ENCODE measurements at regions not wholly inside any gene's neighbourhood (a gene's known extent, or its start where the extent isn't known, plus 50 kb on each side); places are given as distances from the start of the nearest gene placed in this dataset.

DNA sequence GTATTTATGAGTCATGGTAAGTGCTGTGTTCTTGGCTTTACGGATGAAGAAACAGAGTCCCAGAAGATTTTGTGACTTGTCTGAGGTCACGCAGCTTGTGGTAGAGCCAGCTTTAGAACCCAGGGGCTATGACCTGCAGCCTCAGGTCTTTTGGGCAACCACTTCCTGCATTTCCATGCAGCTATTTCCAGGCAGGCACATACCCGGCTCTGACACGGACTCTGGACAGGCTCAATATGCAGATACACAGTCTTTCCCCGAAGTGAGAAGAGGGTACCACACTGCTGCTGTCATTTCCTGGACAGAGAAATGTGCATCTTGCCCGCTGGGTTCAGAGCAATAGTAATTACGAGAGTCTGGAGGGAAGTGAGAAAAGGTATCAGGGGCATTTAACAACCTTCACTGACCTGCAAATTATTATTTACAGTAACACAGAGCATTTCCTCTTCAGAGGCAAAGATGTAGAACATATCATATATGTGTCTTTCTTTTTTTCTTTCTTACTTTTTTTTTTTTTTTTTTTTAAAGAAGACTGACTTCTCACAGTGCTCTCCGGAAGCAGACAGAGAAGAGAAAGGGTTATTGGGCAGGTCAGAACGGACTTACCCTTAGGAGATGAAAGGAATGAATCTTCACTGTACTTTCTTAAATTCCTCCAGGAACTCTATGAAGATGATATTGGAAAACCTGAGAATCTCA, 185.1 kb downstream of the CLIC5 start:
- H3K4me3 ChIP-seq (ENCODE audit: low read depth, low read length): no peak overlapping the region
- no peak overlapping the region for H3K27ac ChIP-seq (ENCODE audit: low read depth, low read length)

DNA sequence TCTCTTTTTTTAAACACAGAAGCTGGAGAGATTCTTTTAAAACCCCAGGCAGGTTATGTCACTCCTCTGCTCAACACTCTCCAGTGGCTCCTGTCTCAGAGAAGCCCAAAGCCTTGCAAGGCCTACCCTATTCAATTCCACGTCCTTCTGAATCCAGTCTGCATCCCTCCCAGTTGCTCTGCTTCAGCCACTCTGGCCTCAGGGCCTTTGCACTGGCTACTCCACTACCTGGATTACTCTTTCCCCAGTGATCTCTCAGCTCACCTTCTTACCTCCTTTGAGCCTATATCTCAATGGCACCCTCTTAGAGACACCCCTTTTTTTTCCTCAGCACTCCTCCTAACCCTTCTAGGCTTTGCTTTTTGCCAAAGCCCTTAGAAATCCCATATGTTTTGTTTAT, 185.8 kb downstream of the CLIC5 start:
- Histone ChIP-seq H3K36me3 (ENCODE audit: insufficient read depth, low read length) (no peaks in the 10 kb centered on the region), H3K27me3 (ENCODE audit: insufficient read depth, low read length) (peaks cover 13% of the 10 kb centered on the region; the same call in 1 of the 2 replicates), H3K79me2 (ENCODE audit: control insufficient read depth, insufficient read depth, low read length, unreplicated experiment) (no peaks in the 10 kb centered on the region), H3K27ac (ENCODE audit: low read depth, low read length) (peak overlapping the region; percentile 36; the same call in 1 of the 2 replicates), H3K4me1 (ENCODE audit: control insufficient read depth, insufficient read depth, low read length, unreplicated experiment) (peaks cover 13% of the 10 kb centered on the region), H2AFZ (ENCODE audit: low read length, unreplicated experiment) (no peak overlapping the region), H3K4me3 (ENCODE audit: low read depth, low read length) (no peak overlapping the region)

More for the DNA sequence above, 185.1 kb downstream of the CLIC5 start:
- no peak overlapping the region for H2AFZ ChIP-seq (ENCODE audit: low read length, unreplicated experiment)
- H3K36me3 ChIP-seq (ENCODE audit: insufficient read depth, low read length): no peaks in the 10 kb centered on the region
- peaks cover 13% of the 10 kb centered on the region for H3K4me1 ChIP-seq (ENCODE audit: control insufficient read depth, insufficient read depth, low read length, unreplicated experiment)
- H3K79me2 ChIP-seq (ENCODE audit: control insufficient read depth, insufficient read depth, low read length, unreplicated experiment): no peaks in the 10 kb centered on the region
- peaks cover 11% of the 10 kb centered on the region; the same call in 1 of the 2 replicates for H3K27me3 ChIP-seq (ENCODE audit: insufficient read depth, low read length)

DNA sequence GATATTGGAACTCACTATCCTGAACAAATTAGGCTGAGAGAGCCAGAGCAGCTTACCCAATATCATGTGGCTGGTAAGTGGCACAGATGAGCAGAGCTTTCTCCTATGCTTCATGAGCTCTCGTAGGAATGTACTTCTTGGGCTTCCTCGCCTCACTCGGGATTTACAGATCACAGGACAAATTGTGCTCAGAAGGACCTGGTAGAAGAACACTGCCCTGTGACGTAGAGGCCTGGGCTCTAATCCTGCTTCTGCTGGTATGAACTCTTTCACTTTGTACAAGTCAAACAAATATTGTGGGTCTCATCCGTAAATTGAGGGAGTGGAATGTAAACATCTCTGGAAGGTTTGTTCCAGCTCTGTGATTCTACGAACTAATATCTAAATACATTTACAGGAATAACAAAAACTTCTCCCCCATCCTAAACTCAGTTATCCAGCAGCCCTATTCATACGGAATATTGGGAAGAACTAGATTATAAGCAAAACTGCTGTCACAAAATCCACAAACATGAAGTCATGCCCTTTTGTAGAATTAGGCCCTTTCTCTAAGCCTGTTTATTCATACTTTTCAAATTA, 187.6 kb downstream of the CLIC5 start:
- Histone ChIP-seq H3K79me2 (ENCODE audit: control insufficient read depth, insufficient read depth, low read length, unreplicated experiment) (no peaks in the 10 kb centered on the region), H3K36me3 (ENCODE audit: insufficient read depth, low read length) (no peaks in the 10 kb centered on the region), H3K27me3 (ENCODE audit: insufficient read depth, low read length) (peaks cover 31% of the 10 kb centered on the region), H3K27ac (ENCODE audit: low read depth, low read length) (no peak overlapping the region), H3K4me3 (ENCODE audit: low read depth, low read length) (no peak overlapping the region), H3K4me1 (ENCODE audit: control insufficient read depth, insufficient read depth, low read length, unreplicated experiment) (peaks cover 13% of the 10 kb centered on the region), H2AFZ (ENCODE audit: low read length, unreplicated experiment) (no peak overlapping the region)

DNA sequence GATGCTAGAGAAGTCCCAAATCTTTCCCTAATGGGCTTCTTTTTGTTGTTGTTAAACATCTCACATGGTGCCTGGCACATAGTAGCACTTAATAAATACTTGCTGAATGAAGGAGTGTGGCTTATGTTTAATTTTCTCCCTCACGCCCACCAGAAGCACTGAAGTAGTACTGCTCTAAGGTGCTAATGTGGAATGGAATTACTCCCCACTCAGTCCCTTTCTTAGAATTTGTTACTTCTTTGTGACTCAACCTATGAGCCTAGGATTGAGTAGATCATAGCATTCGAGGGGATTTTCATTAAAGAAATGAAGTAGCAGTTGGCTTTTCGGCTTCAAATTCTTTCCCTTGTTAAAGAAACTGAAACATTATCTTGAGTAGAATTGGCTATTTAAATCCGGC, 192.8 kb downstream of the CLIC5 start:
- peaks cover 34% of the 10 kb centered on the region for H3K27me3 ChIP-seq (ENCODE audit: insufficient read depth, low read length)
- H3K27ac ChIP-seq (ENCODE audit: low read depth, low read length): no peak overlapping the region
- no peaks in the 10 kb centered on the region for H3K79me2 ChIP-seq (ENCODE audit: control insufficient read depth, insufficient read depth, low read length, unreplicated experiment)
- H3K4me1 ChIP-seq (ENCODE audit: control insufficient read depth, insufficient read depth, low read length, unreplicated experiment): no peaks in the 10 kb centered on the region
- H3K36me3 ChIP-seq (ENCODE audit: insufficient read depth, low read length): no peaks in the 10 kb centered on the region
- no peak overlapping the region for H3K4me3 ChIP-seq (ENCODE audit: low read depth, low read length)
- H2AFZ ChIP-seq (ENCODE audit: low read length, unreplicated experiment): no peak overlapping the region

DNA sequence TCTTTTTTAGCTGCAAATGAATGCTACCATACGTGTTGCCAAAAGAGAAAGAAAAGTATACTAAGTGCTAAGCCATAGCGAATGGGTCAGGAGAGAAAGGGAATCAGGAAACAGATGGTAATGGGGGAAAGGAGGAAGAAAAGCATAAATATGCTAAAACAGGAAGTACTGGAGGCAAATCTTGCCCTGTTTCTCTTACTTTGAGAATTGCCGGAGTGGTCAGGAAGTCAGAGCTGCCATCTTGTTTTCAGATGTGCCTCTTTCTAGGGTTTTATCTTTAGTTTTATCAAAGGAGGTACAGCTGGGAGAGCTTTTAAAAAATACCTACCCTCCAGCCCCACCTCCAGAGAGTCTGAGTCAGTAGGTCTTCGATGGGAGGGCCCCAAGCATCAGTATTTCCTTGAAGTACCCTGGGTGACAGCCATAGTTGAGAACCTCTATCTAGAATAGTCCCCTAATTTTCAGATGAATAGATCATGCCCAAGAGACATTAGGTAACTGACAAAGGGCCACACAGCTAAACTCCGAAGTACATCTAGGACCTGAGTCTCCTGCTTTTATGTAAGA, 193.3 kb downstream of the CLIC5 start:
- Histone ChIP-seq H3K4me1 (ENCODE audit: control insufficient read depth, insufficient read depth, low read length, unreplicated experiment) (no peaks in the 10 kb centered on the region), H3K27ac (ENCODE audit: low read depth, low read length) (no peak overlapping the region), H3K27me3 (ENCODE audit: insufficient read depth, low read length) (peaks cover 34% of the 10 kb centered on the region), H3K4me3 (ENCODE audit: low read depth, low read length) (no peak overlapping the region), H3K79me2 (ENCODE audit: control insufficient read depth, insufficient read depth, low read length, unreplicated experiment) (no peaks in the 10 kb centered on the region), H3K36me3 (ENCODE audit: insufficient read depth, low read length) (no peaks in the 10 kb centered on the region), H2AFZ (ENCODE audit: low read length, unreplicated experiment) (no peak overlapping the region)

DNA sequence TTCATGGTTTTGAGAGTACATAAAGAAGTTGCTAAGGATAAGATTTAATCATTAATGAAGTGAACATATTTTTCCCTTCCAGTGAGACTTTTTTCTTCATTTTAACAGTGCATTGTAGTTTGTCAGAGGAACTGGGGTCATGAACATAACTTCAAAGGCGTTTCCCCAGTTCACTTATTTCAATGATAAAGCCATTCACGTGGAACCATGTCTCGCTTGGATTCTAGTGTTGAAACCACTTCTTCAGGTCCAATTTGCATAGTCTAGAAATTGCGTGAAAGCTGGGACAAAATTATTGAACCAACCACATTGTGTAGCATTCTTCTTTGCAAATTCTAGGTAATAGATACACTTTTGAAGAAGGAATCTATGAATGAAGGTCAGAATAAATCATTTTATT, 197.0 kb downstream of the CLIC5 start:
- Histone ChIP-seq H3K4me1 (ENCODE audit: control insufficient read depth, insufficient read depth, low read length, unreplicated experiment) (no peaks in the 10 kb centered on the region), H3K79me2 (ENCODE audit: control insufficient read depth, insufficient read depth, low read length, unreplicated experiment) (no peaks in the 10 kb centered on the region), H3K27me3 (ENCODE audit: insufficient read depth, low read length) (peaks cover 16% of the 10 kb centered on the region), H3K27ac (ENCODE audit: low read depth, low read length) (no peak overlapping the region), H2AFZ (ENCODE audit: low read length, unreplicated experiment) (no peak overlapping the region), H3K36me3 (ENCODE audit: insufficient read depth, low read length) (no peaks in the 10 kb centered on the region), H3K4me3 (ENCODE audit: low read depth, low read length) (no peak overlapping the region)

DNA sequence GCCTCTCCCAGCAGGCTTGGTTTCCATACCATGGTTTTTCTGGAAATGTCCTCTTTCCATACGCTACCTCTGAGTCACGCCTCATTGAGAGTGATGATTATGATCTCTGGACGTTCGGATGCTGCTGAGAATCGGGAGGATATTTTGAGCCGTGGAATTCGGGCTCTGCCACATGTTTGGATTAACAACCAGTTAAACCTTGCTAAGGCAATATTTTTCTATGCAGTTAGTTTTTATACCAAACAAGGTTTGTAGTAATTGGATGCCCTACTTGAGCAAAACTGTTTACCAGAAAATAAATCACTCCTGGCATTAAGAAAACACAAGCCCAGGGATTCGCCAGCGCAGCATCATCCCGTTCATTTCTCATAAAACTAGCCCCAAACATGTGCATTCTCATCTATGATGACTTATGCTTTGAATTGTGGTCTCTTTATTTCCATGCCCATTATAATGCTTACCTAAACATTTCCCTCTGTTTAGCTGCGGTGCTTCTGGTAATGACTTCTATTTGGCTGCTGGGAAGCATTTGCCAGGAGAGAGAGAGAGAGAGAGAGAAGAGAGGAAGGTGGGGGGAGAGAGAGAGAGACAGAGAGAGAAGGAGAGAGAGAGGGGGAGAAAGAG, 198.9 kb downstream of the CLIC5 start:
- H3K36me3 ChIP-seq (ENCODE audit: insufficient read depth, low read length): no peaks in the 10 kb centered on the region
- no peak overlapping the region for H3K4me3 ChIP-seq (ENCODE audit: low read depth, low read length)
- H3K27me3 ChIP-seq (ENCODE audit: insufficient read depth, low read length): peaks cover 21% of the 10 kb centered on the region
- no peak overlapping the region for H2AFZ ChIP-seq (ENCODE audit: low read length, unreplicated experiment)
- H3K4me1 ChIP-seq (ENCODE audit: control insufficient read depth, insufficient read depth, low read length, unreplicated experiment): no peaks in the 10 kb centered on the region
- no peaks in the 10 kb centered on the region for H3K79me2 ChIP-seq (ENCODE audit: control insufficient read depth, insufficient read depth, low read length, unreplicated experiment)
- no peak overlapping the region for H3K27ac ChIP-seq (ENCODE audit: low read depth, low read length)

DNA sequence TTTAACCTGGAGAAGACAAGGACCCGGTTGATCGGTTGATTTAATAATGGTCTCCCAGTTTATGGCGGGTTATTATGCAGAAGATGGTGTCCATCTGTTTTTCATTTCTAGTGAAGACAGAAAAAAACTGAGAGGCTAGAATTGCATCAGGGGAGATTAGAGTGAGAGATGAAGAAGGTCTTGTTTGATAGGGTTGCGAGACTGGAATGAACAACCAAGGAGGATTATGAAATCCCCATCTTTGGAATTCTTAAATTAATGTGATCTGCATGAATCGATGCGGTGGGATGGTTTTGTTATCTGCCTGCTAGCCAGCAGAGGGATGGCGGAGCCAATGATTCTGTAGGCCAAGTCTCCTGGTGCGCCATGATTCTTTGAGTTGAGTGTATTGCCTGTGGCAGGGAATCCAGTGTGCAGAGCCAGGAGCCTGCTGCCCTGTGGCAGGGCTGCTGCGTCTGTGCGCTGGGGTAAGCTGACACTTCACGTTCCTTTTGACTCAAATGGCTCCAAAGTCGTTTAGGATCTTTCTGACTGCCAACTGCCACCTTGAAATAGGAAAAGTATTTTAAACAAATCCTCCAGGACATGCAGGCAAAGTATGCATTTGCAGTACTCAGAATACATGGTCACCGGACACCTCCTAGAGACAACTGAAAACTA, 200.1 kb downstream of the CLIC5 start:
- peaks cover 33% of the 10 kb centered on the region for H3K27me3 ChIP-seq (ENCODE audit: insufficient read depth, low read length)
- no peak overlapping the region for H3K27ac ChIP-seq (ENCODE audit: low read depth, low read length)
- no peaks in the 10 kb centered on the region for H3K4me1 ChIP-seq (ENCODE audit: control insufficient read depth, insufficient read depth, low read length, unreplicated experiment)
- H3K4me3 ChIP-seq (ENCODE audit: low read depth, low read length): no peak overlapping the region
- no peak overlapping the region for H2AFZ ChIP-seq (ENCODE audit: low read length, unreplicated experiment)
- H3K36me3 ChIP-seq (ENCODE audit: insufficient read depth, low read length): no peaks in the 10 kb centered on the region
- no peaks in the 10 kb centered on the region for H3K79me2 ChIP-seq (ENCODE audit: control insufficient read depth, insufficient read depth, low read length, unreplicated experiment)

DNA sequence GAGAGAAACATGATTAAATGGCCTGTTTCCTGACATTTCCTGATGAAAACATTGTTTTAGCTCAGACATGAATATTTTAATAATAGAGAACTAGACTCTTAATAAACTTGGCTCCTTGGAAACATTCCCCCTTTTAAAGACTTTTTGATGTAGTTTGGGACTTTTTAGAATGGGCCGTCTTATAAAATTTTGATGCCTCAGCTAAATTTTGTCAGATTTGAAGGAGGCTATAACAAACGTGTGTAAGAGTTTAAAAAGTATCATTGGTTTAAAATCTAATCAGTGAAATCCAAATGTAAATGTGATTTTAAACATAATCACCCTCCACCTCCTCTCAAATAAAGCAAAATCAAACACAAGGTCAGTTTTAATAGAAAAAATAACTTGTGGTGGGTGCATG, 200.9 kb downstream of the CLIC5 start:
- Histone ChIP-seq H3K4me3 (ENCODE audit: low read depth, low read length) (no peak overlapping the region), H3K4me1 (ENCODE audit: control insufficient read depth, insufficient read depth, low read length, unreplicated experiment) (no peaks in the 10 kb centered on the region), H3K79me2 (ENCODE audit: control insufficient read depth, insufficient read depth, low read length, unreplicated experiment) (no peaks in the 10 kb centered on the region), H3K27me3 (ENCODE audit: insufficient read depth, low read length) (peaks cover 40% of the 10 kb centered on the region), H2AFZ (ENCODE audit: low read length, unreplicated experiment) (no peak overlapping the region), H3K27ac (ENCODE audit: low read depth, low read length) (no peak overlapping the region), H3K36me3 (ENCODE audit: insufficient read depth, low read length) (no peaks in the 10 kb centered on the region)

DNA sequence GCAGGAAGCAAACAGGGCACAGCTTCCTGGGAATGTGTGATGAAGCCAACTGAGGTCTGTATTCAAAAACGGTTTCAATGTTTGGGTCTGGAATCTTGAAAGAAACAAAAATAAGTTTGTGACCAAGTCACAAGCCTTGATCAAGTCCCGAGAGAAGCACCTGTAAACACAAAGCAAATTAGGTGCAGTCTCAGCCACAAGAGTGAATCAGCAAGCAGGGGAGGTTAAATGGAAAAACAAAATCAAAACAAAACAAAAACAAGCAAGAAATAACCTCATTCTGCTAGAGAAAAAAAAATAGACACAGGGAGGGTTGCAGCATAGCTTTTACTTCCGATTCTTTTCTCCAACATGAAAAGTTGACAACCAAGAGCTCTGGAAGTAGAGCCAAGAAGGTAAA, 201.7 kb downstream of the CLIC5 start:
- Histone ChIP-seq H3K4me1 (ENCODE audit: control insufficient read depth, insufficient read depth, low read length, unreplicated experiment) (no peaks in the 10 kb centered on the region), H3K27me3 (ENCODE audit: insufficient read depth, low read length) (peaks cover 44% of the 10 kb centered on the region), H3K27ac (ENCODE audit: low read depth, low read length) (no peak overlapping the region), H3K79me2 (ENCODE audit: control insufficient read depth, insufficient read depth, low read length, unreplicated experiment) (no peaks in the 10 kb centered on the region), H3K4me3 (ENCODE audit: low read depth, low read length) (no peak overlapping the region), H2AFZ (ENCODE audit: low read length, unreplicated experiment) (no peak overlapping the region), H3K36me3 (ENCODE audit: insufficient read depth, low read length) (no peaks in the 10 kb centered on the region)
